ENCODE measurements at regions not wholly inside any gene's neighbourhood (a gene's known extent, or its start where the extent isn't known, plus 50 kb on each side); places are given as distances from the start of the nearest gene placed in this dataset.
"Not testable (repeated sequence)": the region's sequence is repeated elsewhere in the genome, so short reads cannot be mapped to it uniquely, and the experiment has no call there.

DNA sequence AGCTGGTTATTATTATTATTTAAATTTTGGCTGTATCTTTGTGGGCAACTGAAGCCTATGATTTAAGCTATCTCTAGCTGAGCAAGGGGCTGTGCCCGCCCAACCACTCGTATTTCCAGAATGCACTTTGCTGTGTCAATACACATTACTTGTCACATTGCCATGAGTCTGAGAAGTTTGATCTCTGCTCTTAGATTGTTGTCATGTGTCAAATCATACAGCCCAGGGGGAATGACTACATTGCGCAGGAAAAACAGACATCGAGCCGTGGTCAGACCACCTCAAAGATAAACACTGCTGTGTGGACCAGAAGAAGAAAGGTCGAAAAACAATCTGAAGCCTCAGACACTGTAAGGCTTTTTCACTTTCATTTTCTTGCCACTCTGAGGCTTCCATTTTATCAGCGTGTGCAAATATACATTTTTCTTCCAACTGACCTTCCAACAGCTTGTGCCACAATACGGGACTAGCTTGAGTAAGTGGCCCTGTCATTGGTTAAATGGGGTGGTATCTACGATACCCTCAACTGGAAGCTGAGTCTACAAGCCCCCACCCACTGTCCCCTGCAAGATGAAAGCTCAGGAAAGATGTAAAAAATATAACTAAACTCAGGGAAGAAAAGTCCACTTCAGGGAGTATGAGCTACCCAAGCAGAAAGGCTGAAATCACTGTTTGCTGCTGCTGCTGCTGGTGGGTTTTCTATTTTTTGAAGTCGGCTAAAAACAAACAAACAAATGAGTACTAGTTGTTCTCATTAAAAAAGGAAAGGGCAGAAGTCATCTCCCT lies 603.0 kb downstream of the BNC2 start:
- intact Hi-C loops (cut with micrococcal nuclease): no loop called here

GRCh38 chr9:16268067-16268881 lies 602.2 kb downstream of the BNC2 start:
- intact Hi-C loops (cut with micrococcal nuclease): no loop called here

DNA sequence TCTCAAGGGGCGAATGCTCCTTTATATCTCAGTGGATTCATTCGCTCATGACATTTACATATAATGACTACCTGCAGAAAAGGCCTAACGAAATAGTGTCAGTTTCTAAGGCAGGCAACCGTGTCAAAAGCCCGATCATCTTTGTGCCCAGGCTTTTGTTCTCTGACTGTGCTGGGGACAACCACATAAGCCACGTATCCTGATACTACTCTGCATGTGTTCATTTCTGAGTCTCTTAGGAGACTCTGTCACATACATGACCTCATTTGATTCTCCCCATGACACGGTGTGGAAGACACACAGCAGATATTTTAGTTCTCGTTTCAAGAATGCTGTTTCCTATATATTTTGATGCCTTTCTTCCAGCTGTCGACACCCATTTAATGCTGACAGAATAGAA lies 598.5 kb downstream of the BNC2 start:
- intact Hi-C loops (cut with micrococcal nuclease): no loop called here

DNA sequence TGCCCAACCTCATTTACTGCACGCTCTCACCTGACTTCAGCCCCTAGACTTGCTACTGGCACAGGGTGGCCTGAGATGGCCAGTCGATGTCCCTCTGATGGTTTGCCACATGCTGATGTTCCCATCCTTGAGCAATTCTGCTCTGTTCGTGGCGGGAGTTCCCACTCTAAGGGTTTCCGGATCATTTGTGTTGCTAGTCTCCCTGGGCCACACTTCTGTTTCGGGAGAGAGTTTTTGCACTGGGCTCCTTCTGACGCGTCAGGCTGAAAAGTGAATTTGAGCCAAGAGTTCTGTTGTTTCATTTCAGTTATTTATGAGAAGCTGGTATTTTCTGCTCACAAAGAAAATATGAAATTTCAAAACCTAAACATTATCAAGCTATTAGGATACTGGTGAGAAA lies 597.7 kb downstream of the BNC2 start:
- intact Hi-C loops (cut with micrococcal nuclease): no loop called here

DNA sequence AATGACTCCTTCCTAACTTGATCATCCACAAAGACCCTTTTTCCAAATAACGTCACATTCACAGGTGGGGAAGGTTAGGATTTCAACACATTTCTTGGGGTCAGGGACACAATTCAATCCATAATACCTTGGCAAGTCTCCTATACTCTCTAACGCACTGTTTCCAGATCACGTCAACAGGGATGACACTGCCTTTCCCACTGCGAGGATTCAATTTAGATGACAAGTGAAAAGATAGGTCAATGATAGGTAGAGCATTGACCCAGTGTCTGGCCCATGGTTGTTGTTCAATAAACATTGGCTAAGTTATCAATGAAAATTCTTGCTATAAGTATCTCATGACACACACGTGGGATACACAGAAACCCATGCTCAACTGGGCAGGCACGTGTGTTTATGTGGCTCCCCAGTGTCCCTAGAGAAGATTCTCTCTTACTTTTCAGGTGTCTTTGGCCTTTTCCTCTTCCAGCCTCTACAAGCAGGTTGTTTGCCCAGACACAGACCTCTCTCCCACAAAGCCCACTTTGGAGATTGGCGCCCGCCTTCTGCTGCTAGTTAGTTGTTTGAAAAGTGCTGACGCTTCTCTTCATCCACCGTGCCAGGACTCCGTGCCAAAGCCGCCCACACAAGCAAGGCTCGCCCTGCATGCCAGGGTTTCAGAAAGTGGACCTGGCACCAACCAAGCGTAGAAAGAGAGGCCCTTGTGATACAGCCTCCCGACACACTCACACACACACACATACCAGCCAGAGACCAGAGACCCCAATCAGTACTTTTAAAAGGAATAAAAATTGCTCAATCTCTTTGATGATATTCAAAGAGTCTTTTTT lies 594.5 kb downstream of the BNC2 start:
- intact Hi-C loops (cut with micrococcal nuclease): no loop called here

DNA sequence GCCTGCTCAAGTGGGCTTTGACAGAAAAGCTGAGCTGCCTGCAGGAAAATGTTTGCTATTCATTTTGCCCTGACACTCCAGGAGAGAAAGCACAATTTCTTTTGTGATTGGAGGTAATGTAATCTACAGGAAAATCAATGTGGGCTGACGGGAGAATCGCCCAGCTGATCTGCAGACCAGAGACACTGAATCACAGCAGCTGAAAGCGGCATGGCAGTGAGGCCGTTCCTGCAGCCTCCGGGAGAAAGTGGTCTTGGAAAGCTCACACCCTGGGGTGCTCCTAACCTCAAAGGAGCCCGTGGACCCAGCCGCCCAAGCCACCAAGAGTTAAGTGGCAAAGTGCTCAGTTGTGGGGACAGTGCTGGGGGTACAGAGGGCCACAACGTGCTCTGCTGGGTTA lies 593.6 kb downstream of the BNC2 start:
- intact Hi-C loops (cut with micrococcal nuclease): no loop called here

DNA sequence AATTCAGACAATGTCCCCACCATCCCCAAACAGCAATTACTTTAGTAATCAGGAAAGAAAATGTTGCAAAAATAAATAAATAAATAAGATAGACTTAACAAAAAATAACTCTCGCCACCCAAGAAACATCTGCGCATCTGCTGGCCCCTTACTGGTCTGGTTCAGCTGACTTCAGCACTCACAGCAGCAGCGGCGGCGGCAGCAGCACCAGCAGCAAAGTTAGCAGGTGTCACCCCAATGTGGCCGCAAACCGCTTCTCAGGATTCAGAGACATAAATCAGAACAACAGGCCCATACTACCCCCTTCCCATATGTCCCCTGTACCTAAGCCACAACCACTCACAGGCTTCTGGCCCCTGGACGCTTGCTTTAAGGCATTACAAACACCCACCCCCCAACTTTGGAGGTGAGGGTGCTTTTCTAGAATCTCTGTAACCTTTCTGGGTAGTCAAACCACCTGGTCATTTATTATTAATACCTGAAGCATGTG lies 593.0 kb downstream of the BNC2 start:
- intact Hi-C loops (cut with micrococcal nuclease): no loop called here

GRCh38 chr9:16278326-16278999 lies 592.0 kb downstream of the BNC2 start:
- intact Hi-C loops (cut with micrococcal nuclease): no loop called here

DNA sequence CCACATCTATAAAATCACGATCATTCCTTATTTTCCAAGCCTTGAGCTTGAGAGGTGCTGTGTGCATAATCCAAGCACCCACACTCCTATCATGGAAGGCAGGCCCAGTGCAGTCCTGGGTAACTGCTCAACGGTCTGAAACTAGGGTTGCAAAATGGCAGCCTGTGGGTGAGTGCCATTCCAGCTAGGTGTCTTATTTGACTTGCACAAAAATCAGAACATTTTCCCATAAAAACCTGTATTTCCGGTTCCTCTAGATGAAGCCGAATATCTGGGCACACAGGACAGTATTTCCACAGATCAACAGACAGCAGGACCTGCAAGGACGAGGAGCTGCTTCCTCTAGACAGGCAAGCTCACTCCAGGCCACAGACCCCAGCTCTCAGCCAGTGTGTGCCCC lies 588.8 kb downstream of the BNC2 start:
- intact Hi-C loops (cut with micrococcal nuclease): no loop called here

- intact Hi-C loops (cut with micrococcal nuclease): no loop called here
Measured at GRCh38 chr9:16282216-16282615, 588.3 kb downstream of the BNC2 start.

DNA sequence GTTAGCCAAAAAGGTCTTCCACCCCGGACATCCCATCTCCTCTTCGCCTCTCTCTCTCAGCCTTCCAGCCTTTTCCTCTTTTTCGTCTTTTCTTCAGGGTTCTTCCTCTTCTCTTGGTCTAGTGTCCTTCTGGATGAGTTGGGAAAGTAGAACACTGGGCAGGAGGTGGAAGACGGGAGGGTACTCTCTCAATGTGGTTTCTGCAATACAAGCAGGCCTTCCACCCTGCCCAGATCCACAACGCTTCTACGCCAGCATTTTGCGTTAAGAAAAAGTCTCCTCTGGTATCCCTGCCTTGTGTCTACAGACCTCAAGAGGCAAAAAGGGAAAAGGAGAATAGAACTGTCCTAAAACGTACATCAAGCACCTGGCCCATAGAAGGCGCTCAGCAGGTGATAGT lies 587.8 kb downstream of the BNC2 start:
- intact Hi-C loops (cut with micrococcal nuclease): no loop called here

DNA sequence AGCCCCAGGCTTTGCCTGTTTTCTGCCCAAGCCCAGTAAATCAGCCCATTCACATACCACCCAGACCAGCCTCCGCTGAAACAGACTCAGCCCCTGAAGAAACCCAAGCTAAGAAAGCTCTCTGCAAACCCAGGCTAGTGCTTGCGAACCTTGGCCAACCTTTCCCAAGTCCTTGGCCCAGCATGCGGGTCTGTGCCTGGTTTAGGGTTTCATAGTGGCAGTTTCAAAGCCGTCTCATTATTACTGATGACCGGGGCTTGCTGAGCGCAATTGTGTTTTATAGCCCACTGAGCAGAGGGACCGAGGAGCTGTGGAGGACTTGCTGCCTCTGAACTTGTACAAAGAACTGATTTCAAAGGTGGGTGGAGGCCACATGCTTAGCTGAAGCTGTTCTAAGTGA lies 584.3 kb downstream of the BNC2 start:
- intact Hi-C loops (cut with micrococcal nuclease): no loop called here

GRCh38 chr9:16289639-16290038 lies 580.8 kb downstream of the BNC2 start:
- intact Hi-C loops (cut with micrococcal nuclease): no loop called here

- intact Hi-C loops (cut with micrococcal nuclease): no loop called here
Measured at GRCh38 chr9:16290169-16290568, 580.3 kb downstream of the BNC2 start.

DNA sequence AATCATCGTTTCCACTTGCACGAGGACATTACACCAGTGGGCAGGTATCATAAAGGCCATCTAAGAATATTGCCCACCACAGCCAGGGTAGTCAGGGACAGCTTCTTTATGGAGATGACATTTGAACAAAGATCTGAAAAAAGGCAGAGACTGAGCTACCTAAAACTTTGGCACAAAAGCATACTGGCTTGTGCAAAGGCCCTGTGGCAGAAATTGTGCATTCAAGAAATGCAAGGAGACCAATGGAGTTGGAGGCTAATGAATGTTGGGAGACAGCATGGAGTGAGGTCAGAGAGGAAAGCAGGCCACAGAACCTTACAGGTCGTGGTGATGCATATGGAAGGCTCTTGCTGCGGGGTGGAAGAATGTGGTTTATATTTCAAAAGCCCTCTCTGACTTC lies 578.5 kb downstream of the BNC2 start:
- intact Hi-C loops (cut with micrococcal nuclease): no loop called here

DNA sequence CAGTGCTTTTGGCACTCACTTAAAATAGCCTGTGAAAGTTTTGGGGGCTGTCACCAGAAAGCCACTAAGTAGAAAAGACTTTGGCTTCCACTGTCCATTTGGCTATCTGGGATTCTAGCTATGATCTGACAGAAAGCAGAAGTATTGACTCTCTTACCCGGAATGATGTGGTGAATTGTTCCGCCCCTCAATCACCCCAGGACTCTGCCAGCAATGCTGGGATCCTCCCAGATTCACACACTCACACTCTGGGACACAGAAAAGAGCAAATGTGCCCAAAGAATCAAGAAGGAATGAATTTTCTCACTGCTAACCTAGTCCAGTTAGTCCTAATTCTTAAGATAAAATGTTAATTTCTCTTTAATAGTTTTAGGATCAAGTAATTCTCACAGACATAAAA lies 576.9 kb downstream of the BNC2 start:
- intact Hi-C loops (cut with micrococcal nuclease): no loop called here

- intact Hi-C loops (cut with micrococcal nuclease): no loop called here
Measured at GRCh38 chr9:16294133-16294770, 576.2 kb downstream of the BNC2 start.

GRCh38 chr9:16294940-16295339 lies 575.5 kb downstream of the BNC2 start:
- intact Hi-C loops (cut with micrococcal nuclease): not testable (repeated sequence)

- intact Hi-C loops (cut with micrococcal nuclease): not testable (repeated sequence)
Measured at GRCh38 chr9:16299368-16299767, 571.1 kb downstream of the BNC2 start.

- intact Hi-C loops (cut with micrococcal nuclease): no loop called here
Measured at GRCh38 chr9:16303506-16303905, 567.0 kb downstream of the BNC2 start.

GRCh38 chr9:16304301-16304700 lies 566.2 kb downstream of the BNC2 start:
- intact Hi-C loops (cut with micrococcal nuclease): no loop called here
